SK-MEL-5 (cell line): ENCODE measurements at regions not wholly inside any gene's neighbourhood (a gene's known extent, or its start where the extent isn't known, plus 50 kb on each side); places are given as distances from the start of the nearest gene placed in this dataset.

ENCODE experiments used
- DNase-seq: peaks from one replicate; pipeline ENCODE4 v3.0.0-alpha.2; 2016; ENCODE audit warnings: low read depth, low spot score
- in situ Hi-C: cut with HindIII; loops from 2 replicates; pipeline ENCODE4 v1.10.0; 2016; ENCODE audit warnings: low sequenced_read_pairs, high pct_unique_total_duplicates, low pct_unique_long_range_greater_than_20kb

GRCh38 chr13:106140476-106140875, 395.0 kb downstream of the EFNB2 start:
- no peak for DNase-seq
- in situ Hi-C loops, result no loop called here

- in situ Hi-C loops, result no loop called here
- no peak for DNase-seq
These were observed 395.5 kb downstream of the EFNB2 start for GRCh38 chr13:106139942-106140341.

GRCh38 chr13:106139377-106139776, 396.1 kb downstream of the EFNB2 start:
- no peak for DNase-seq
- in situ Hi-C loops, result no loop called here

- no peak for DNase-seq
- in situ Hi-C loops, result no loop called here
These were observed 396.8 kb downstream of the EFNB2 start for GRCh38 chr13:106138620-106139019.

- no peak for DNase-seq
- in situ Hi-C loops, result no loop called here
These were observed 402.4 kb downstream of the EFNB2 start for GRCh38 chr13:106133025-106133424.

GRCh38 chr13:106132216-106132615, 403.2 kb downstream of the EFNB2 start:
- no peak for DNase-seq
- in situ Hi-C loops, result no loop called here

- in situ Hi-C loops, result no loop called here
- DNase-seq, result no peak
These were observed 405.5 kb downstream of the EFNB2 start for GRCh38 chr13:106129993-106130392.

GRCh38 chr13:106129273-106129672, 406.2 kb downstream of the EFNB2 start:
- DNase-seq, result no peak

GRCh38 chr13:106122234-106122633, 413.2 kb downstream of the EFNB2 start:
- in situ Hi-C loops, result no loop called here
- DNase-seq, result no peak

More at GRCh38 chr13:106129273-106129672, 406.2 kb downstream of the EFNB2 start:
- in situ Hi-C loops, result no loop called here

- no peak for DNase-seq
These were observed 414.2 kb downstream of the EFNB2 start for GRCh38 chr13:106121173-106121754.

GRCh38 chr13:106118996-106119395, 416.5 kb downstream of the EFNB2 start:
- DNase-seq, result no peak
- in situ Hi-C loops, result no loop called here

More at GRCh38 chr13:106121173-106121754, 414.2 kb downstream of the EFNB2 start:
- in situ Hi-C loops, result no loop called here

- in situ Hi-C loops, result no loop called here
- no peak for DNase-seq
These were observed 417.4 kb downstream of the EFNB2 start for GRCh38 chr13:106118050-106118449.

- DNase-seq, result no peak
- in situ Hi-C loops, result no loop called here
These were observed 417.8 kb downstream of the EFNB2 start for GRCh38 chr13:106117640-106118039.

GRCh38 chr13:106117035-106117434, 418.4 kb downstream of the EFNB2 start:
- in situ Hi-C loops, result no loop called here
- DNase-seq, result no peak

GRCh38 chr13:106115081-106115480, 420.4 kb downstream of the EFNB2 start:
- DNase-seq, result no peak
- in situ Hi-C loops, result no loop called here

- no peak for DNase-seq
- in situ Hi-C loops, result no loop called here
These were observed 421.7 kb downstream of the EFNB2 start for GRCh38 chr13:106113796-106114195.

- DNase-seq, result no peak
- in situ Hi-C loops, result no loop called here
These were observed 423.3 kb downstream of the EFNB2 start for GRCh38 chr13:106112191-106112590.

- in situ Hi-C loops, result no loop called here
- no peak for DNase-seq
These were observed 425.1 kb downstream of the EFNB2 start for GRCh38 chr13:106110241-106110855.

GRCh38 chr13:106109391-106109791, 426.1 kb downstream of the EFNB2 start:
- in situ Hi-C loops, result no loop called here
- DNase-seq, result no peak
